ENCODE measurements at regions not wholly inside any gene's neighbourhood (a gene's known extent, or its start where the extent isn't known, plus 50 kb on each side); places are given as distances from the start of the nearest gene placed in this dataset.

- DNase-seq (ENCODE audit: low read depth in 4 of 4, low spot score in 2 of 4): no peak
Measured at GRCh38 chr6:125693480-125693879, 56.0 kb upstream of the HEY2 start.

DNA sequence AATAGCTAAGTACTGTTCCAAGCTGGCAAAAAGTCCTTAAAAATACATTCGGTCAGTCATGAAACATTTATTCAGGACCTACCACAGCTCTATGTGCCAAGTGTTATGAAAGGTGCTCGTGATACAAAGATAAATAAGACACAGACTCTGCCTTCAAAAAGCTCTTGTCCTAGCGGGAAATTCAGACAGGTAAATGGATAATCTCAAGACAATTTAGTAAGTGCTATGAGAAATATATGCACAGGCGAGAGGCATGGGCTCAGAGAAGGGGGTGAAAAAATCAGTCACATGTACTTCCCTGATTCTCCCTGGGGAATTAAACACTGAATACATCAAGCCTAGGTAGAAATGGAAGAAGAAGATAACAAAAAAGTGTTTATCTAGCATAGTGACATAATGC is 49.8 kb upstream of the HEY2 start:
- DNase-seq (ENCODE audit: low read depth in 4 of 4, low spot score in 2 of 4): no peak
